ENCODE measurements at regions not wholly inside any gene's neighbourhood (a gene's known extent, or its start where the extent isn't known, plus 50 kb on each side); places are given as distances from the start of the nearest gene placed in this dataset.
A peak's percentile ranks its signal among the peaks of the same experiment; 100 is the strongest.
"Not testable (repeated sequence)": the region's sequence is repeated elsewhere in the genome, so short reads cannot be mapped to it uniquely, and the experiment has no call there.

DNA sequence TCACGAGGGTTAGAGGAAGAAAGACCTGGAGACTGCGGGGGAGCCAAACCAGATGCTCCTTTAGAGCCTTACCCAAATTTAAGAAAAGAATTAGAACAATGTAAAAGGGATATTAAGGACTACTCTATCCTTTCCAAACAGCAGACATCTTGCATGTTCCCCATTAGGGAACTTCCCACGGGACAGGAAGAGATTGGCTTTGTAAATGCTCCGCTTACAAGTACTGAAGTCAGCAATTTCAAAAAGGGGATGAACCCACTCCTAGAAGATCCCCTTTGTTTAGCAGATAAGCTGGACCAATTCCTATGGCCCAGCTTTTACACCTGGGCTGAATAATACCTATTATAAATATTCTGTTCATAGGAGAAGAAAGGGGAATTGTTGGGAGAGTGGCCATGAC is 74.2 kb downstream of the APOBEC1 start:
- no peak for DNase-seq

DNA sequence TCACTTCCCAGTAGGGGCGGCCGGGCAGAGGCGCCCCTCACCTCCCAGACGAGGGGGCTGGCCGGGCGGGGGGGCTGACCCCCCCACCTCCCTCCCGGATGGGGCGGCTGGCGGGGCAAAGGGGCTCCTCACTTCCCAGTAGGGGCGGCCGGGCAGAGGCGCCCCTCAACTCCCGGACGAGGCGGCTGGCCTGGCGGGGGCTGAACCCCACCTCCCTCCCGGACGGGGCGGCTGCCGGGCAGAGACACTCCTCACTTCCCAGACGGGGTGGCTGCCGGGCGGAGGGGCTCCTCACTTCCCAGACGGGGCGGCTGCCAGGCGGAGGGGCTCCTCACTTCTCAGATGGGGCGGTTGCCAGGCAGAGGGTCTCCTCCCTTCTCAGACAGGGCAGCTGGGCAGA is 75.6 kb downstream of the APOBEC1 start:
- not testable (repeated sequence) for DNase-seq

DNA sequence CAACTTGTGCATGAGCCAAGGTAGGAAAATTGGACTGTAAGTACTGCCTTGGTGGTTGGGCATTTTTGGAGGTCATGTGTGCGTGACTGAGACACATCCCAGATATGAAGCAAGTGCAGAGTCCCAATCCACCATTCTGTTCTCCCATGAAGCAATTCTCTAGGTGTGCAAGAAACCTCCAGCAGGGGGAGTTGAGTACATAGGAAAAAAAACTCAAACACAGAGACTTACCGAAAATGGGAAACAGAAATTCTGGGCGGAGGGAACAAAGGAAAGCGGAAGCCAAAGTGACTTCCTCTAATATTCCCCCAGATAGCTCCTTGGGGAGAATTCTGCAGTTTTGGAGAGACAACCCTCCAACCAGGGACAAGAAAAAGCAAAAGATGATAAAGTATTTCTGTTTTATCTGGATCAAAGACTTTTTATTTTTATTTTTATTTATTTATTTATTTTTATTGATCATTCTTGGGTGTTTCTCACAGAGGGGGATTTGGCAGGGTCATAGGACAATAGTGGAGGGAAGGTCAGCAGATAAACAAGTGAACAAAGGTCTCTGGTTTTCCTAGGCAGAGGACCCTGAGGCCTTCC is 76.9 kb downstream of the APOBEC1 start:
- DNase-seq: peak; percentile 66

DNA sequence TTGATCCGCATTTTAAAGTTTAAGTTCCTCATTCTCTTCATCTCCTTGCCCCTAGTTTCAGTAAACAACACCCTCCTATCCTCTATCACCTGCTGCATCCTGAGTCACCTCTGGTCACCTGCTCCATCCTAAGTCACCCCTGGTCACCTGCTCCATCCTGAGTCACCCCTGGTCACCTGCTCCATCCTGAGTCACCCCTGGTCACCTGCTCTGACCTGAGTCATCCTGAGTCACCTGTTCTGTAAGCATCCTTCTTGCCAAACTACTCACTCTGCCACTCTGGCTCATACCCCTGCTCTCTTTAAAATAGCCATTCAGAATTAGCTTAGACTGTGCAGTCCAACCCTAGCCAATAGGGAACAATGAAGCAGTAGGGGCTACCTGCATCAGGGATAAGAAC is 80.6 kb upstream of the CD163 start:
- not testable (repeated sequence) for DNase-seq

DNA sequence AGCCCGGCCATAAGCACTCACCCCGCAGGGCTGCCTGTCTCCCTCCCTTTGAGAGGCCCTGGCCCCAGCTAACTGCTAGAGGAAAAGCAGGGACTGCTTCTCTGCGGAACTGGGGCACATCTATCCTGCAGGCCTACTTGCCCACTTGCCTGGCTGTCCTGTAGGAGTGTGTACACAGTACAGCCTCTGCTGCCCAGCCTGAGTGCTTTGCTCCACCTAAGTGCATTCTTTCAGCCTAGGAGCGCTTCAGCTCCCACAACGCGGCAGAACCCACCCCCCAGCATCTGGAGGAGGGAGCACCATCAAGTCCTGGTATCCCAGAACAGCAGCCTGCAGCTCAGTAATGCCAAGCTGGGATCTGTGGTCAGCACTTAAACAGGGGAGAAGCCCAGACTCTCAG is 79.9 kb upstream of the CD163 start:
- no peak for DNase-seq

DNA sequence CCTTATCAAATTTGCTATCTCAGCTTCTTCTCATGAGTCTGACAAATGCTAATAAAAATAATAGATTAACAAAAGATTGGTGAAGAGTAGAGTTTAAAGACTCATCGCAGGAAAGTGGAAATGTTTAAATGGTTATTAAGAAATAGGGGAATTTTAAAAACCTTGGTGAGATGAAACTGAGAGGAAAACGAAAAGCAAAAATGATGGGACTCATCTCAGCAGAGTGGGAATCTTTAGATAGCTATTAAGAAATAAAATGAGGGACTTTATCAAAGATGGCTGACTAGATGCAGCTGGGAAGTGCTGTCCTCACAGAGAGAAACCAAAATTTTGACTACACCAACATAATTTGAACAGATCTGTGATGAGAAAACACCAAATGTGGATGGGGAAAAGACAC is 79.2 kb upstream of the CD163 start:
- no peak for DNase-seq

DNA sequence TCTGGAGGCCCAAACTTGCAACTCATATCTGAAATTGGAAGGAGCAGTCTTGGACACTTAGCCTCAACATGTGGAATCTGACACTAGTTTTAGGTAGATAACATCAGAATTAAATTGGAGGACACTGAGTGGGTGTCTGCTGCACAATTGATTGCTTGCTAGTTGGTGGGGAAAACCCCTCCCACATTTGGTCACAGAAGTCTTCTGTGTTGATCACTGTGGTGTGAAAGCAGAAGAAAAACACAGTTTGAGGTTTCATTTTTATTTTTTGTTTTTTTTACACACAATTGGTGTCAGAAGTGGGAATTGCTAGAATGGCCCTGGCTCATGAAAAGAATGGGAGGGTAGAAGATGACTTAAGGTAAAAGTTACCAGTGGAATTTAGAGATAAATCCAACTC is 78.0 kb upstream of the CD163 start:
- no peak for DNase-seq

DNA sequence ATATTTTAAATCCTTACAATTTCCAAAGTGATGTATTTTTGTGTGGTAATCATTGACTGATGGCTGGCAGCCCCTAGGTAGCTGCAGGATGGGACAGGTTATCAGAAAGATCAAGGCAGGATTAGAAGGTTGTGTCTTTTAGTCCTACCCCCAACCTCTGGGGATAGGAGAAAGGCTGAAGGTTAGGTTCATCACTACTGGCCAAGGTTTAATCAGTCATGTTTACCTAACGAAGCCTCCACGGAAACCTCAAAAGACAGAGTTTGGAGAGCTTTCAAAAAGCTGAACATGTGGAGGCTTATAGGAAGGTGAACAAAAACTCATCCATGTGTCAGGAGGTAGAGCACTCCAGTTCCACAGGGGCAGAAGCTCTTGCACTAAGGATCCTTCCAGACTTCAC is 77.5 kb upstream of the CD163 start:
- no peak for DNase-seq

DNA sequence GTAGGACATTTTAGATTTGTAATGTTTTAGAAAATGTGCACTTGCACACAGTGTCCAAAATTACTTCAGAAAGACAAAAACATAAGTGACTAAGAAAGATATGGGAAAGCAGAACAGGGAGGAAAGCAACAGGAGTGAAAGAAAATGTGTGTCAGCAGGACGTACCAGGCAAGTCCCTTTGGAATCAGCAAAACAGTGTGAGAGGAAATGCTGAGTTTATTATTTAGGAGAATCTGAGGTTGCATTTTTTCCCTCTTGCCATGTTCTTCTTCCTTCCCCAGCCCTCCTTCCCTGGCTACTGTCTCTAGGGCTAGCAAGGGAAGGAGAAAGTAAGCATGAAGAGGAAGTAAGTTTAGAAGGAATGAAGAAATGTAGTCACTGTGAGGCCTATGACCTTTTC is 67.7 kb upstream of the CD163 start:
- no peak for DNase-seq

DNA sequence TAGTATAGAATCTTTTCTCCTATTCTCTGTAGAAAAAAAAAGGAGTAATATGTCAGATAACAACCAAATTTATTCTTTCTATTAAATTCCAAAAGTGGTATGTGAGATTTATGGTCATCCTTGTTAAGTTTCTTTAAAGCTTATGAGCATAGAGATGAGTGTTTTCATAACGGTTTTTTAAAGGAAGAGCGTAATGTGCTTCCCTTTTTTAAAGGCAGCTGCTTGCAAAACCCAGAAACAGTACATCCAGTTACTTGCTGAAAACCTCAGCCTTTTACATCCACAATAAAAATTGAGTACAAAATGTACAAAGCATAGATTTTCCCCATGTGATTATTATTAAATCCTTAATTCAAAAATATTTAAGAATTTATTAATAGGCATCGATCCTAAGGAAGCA is 53.6 kb upstream of the CD163 start:
- no peak for DNase-seq

DNA sequence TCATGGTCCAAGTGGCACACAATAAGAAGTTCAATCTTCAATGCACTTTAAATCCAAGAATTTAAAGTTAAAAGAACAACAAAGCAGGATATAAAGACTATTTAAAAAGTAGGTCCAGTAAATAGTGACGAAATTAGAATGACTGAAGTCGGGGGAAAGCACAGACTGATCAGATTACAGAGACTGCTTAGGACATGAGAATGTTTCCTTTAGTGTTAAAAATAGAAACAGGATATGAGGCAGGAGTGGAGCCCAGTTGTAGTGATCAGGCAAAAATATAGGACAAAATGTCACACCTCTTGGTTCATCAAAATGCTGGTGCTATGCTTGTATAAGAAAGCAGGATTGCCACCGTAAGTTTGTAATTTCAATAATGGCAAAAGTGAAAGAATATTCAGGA is 52.2 kb upstream of the CD163 start:
- DNase-seq: no peak

DNA sequence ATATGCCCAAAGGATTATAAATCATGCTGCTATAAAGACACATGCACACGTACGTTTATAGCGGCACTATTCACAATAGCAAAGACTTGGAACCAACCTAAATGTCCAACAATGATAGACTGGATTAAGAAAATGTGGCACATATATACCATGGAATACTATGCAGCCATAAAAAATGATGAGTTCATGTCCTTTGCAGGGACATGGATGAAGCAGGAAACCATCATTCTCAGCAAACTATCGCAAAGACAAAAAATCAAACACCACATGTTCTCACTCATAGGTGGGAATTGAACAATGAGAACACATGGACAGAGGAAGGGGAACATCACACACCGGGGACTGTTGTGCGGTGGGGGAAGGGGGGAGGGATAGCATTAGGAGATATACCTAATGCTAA is 51.3 kb upstream of the CD163 start:
- not testable (repeated sequence) for DNase-seq

Data from activated CD8-positive, alpha-beta memory T cell treated with anti-CD3 and anti-CD28 coated beads for 24 hours (primary cell).